ENCODE measurements at regions not wholly inside any gene's neighbourhood (a gene's known extent, or its start where the extent isn't known, plus 50 kb on each side); places are given as distances from the start of the nearest gene placed in this dataset.

- FAIRE-seq: no peak
These were observed 901.4 kb downstream of the DCDC2C start for GRCh38 chr2:4604767-4605166.

GRCh38 chr2:4618141-4618540, 914.8 kb downstream of the DCDC2C start:
- no peak for FAIRE-seq

DNA sequence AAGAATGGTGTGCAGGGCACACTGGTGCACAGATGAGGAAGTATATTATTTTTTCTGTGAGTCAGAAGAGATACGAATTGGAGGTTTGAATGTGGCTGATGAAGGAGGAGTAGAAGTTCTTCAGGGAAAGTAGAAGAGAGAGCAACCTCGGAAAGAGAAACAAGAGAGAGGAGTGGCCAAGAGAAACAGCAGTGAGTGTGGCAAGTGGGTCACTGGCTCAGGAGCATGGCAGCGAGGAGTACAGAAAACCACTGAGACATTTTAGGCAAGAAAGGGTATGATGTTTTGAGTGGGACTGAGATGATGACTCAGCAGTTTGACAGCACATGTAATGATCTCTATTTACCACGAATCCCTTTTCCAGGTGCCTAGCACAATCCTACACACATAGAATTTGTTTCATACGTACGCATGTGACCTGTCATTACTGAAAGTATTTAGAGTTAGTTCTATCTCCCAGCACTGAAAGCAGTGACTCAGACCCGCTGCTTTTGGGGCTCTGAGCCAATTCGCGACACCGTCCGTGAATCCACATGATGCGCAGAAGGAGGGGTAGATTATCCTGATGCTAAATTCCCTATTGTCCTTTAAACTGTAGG, 915.4 kb downstream of the DCDC2C start:
- no peak for FAIRE-seq

DNA sequence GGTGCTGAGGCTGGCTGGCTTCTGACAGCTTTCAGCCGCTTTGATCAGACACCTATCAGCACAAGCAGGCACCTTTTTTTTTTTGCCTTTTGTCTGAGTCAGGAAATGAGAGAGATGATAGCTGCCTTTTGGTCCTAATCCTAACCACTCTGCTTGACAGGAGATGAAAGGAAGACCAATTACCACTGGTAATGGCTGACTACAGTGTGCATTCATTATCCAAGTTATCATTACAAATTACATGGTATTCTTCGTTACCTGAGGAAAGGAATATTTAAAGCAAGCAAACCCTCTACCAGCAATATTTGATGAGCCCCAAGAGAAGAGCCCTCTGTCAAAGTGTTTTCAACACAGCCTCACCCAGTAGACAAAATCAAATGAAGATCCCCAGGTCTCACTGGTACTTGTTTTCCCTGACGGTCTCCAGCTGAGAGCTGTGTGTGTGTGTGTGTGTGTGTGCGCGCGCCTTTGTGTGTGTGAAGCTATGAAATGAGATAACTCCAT, 925.7 kb downstream of the DCDC2C start:
- FAIRE-seq: no peak

- peak; percentile 72 for FAIRE-seq
These were observed 931.9 kb downstream of the DCDC2C start for GRCh38 chr2:4635289-4635688.

DNA sequence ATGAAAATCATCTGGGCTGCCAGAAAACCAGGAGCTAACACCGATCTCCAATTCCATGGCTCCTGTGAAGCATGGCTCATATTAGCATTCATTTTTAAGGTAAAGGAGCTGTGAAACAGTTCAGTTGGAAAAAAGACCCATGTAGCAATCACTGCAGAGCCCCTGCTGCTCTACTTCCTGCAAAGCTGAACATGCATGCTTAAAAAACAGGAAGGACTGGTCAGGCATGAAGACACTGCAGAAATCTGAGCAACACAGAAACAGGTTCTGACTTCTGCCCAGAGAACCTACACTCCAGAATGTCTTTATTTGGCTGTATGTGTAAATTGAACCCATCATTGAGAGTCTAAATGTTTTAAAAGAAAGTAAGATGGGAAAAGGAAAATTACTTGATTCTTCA, 950.6 kb downstream of the DCDC2C start:
- no peak for FAIRE-seq

DNA sequence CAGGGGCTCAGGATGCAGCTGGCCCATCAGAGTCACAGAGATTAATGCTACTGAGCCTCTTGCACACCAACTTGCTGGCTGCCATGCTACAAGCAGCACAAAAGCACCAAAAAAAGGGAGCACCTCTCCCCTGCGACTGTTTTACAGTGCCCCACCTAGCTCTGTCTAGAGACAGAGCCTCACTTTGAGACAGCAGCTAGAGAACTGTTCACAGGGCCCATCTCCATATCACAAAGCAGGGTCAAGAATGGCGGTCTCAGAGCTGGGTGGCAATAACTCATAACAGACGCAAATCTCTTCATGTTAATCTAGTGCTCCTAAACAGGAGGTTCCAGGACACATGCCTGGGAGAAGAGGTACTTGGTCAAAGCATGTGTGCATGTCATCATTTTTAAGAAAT, 953.0 kb downstream of the DCDC2C start:
- no peak for FAIRE-seq

- no peak for FAIRE-seq
These were observed 958.9 kb downstream of the DCDC2C start for GRCh38 chr2:4662161-4662779.

DNA sequence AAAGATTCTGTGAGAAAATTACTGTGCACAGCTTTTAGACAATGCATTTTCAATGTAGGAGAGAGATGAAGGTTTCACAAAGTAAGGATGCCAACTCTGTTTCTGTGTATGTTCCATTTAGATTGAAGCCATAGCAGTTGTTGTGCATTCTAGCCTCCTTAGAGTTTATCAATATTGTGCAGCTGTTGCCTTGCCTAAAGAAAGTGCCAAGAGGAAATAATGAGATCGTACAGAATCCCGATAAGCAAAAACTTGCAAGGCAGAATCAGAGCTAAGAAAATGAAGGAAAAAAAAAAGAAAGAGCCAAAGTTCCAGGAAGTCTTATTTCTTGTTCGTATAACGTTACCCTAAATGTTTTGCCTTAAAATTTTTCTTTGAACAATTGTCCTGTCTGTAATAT, 965.0 kb downstream of the DCDC2C start:
- no peak for FAIRE-seq

GRCh38 chr2:4670331-4670730, 967.0 kb downstream of the DCDC2C start:
- no peak for FAIRE-seq

DNA sequence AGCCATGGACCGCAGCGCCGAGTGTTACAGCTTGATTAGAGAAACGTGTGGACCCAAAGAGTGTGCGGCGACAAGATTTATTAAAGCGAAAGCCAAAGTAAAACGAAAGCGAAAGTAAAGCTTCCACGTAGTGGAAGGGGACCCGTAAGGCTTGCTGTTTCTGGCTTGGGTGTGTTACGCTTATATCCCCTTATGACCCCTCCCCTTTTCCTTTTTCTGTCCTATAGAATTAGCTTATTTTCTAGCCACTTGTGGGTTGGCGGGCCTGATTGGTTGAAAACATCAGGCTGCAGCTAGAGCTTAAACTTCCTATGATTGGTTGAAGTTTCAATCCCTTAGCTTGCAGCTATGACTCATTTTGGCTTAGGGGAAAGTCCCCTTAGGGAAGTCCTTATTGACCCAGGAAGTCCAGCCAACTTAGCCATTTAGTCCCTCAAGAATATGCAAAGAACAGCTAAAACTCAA, 969.7 kb downstream of the DCDC2C start:
- no peak for FAIRE-seq

- FAIRE-seq: no peak
These were observed 970.6 kb downstream of the DCDC2C start for GRCh38 chr2:4674007-4674406.

DNA sequence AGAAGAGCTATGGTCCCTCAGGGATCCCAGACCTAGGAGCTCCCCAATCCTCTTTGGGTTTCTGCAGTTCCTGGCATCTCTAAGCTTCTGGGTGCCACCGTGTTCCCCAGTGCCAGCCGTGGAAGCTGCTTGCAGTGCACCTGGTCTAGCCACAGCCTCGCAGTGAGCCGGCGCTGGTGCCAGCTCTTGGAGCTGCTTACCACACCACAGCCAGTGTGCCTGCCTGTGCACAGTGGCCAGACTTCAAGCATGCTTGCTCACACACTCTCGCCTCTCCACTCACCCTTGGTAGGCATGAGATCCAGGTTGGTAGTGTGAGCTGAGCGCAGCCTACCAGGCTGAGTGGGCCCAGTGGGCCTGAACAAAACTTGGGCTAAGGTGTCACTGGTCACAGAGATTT, 971.9 kb downstream of the DCDC2C start:
- FAIRE-seq: no peak

DNA sequence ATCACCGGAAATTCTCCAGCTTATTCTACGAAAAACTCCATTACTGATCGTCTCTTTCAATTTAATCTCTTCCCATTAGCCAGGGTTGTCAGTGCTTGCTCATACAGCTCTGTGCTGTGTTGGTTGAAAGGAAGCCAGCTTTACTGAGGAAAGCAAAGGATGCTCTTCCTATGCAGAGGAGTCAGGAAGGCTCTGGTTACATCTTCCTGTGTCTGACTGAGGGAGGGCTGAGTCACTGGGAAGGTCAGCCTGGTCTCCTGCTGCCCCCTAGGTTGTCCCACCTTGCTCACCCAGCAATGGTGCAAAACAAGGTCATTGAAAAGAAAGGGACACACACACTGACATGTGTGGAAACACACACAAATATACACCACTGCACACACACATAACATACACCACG, 975.6 kb downstream of the DCDC2C start:
- FAIRE-seq: no peak

DNA sequence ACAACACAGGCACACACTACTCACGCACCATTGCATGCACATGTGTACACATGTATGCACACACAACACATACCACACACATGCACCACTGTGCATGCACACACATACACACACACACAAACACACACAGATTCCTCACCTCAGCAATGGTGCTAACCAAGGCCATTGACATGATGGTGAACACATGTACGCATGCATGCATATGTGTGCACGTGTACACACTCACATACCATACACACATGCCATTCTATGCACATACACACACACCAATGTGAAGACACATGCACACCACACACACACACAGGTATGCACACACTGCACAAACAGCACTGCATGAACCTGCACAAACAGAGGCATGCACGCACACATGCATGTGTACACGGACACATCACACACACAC, 976.0 kb downstream of the DCDC2C start:
- no peak for FAIRE-seq

DNA sequence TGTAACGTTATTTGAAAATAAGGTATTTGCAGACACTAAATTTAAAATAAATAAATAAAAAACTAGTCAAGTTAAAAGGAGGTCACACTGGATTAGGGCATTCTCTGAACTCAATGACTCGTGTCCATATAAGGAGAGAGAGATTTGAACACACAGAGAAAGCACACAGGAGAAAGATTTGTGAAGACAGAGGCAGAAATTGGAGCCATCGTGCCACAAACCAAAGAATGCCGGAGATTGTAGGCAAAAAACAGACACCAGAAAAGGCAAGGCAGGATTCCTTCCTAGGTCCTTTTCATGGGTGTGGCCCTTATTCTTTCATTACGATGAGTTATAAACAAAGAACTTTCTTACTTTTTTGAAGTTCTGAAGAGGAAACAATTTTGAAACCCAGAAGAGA, 981.5 kb downstream of the DCDC2C start:
- FAIRE-seq: no peak

DNA sequence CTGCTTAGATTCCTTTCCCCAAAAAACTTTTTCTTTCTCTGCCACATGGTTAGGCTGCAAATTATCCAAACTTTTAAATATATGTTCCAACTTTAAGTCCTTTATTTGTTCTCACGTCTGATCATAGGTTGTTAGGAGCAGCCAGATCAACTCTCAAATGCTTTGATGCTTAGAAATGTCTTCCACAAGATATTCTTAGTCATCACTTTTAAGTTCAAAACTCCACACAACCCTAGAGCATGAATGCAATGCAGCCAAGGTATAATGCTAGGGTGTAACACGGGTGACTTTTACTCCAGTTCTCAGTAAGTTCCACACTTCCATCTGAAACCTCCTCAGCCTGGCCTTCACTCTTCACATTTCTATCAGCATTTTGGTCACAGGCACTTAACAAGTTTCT, 987.5 kb downstream of the DCDC2C start:
- FAIRE-seq: no peak

DNA sequence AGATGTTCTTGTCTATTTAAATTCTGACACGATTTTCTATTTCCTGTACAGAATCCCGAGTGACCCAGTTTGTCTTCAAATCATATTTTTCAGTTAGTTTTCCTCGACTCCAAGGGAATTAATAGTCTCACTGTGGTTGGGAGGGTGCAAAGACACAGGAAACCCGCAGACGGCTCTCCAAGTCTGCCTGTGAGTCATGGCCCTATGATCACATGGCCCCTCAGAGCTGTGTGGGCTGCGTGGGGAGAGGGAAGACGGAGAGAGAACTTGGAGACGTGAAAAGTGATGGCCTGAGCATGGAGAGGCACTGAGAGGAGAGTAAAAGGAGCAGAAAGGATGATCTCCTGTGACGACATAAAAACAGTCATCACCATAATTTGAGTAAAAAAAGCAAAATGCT, 989.9 kb downstream of the DCDC2C start:
- FAIRE-seq: no peak

DNA sequence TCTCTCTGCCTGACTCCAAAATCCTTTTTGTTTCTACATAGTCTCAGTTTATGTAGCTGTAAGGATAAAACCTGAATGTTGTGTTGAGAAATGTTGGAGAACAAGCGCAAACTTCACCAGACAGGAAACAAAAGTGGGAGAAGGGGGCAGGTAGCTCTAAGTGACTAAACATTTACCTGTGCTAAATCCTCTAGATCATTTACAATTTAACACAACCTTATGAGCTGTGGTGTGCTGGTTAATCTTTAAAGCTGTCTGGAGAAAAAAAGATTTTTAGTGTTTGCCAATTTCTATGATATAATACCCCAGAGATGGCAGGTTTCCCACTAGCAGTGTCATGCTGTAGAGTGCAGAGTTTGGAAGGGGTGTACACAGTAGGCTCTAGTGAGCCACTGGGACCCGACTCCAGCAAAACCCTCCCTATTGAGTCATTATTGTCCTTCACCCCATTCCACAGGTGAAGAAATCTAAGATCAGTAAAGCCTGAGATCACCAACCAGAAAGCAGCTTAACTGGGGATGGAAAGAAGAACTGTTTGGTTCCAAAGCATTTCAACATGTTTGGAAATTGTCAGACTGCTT, 992.0 kb downstream of the DCDC2C start:
- FAIRE-seq: no peak

GRCh38 chr2:4715065-4715464, 977.1 kb upstream of the SOX11 start:
- no peak for FAIRE-seq

- no peak for FAIRE-seq
These were observed 973.4 kb upstream of the SOX11 start for GRCh38 chr2:4718777-4719176.

GRCh38 chr2:4725618-4726017, 966.6 kb upstream of the SOX11 start:
- FAIRE-seq: no peak

- FAIRE-seq: no peak
These were observed 959.6 kb upstream of the SOX11 start for GRCh38 chr2:4732560-4732959.

Measured in endometrium (tissue), 2 donors.